Mucosa of rectum (tissue), 2 donors: ENCODE measurements at regions not wholly inside any gene's neighbourhood (a gene's known extent, or its start where the extent isn't known, plus 50 kb on each side); places are given as distances from the start of the nearest gene placed in this dataset.
"Not testable (repeated sequence)": the region's sequence is repeated elsewhere in the genome, so short reads cannot be mapped to it uniquely, and the experiment has no call there.

Experiments
- H3K27ac ChIP-seq, 2 donors: one replicate each; pipeline ENCODE4 v1.7.0; 2013; ENCODE audit warnings: inconsistent platforms in 2 of 2, low read depth in 2 of 2, low read length in 2 of 2
- H3K27me3 ChIP-seq, 2 donors: one replicate each; pipeline ENCODE4 v1.7.0; 2013; ENCODE audit warnings: low read length in 2 of 2; ENCODE audit not compliant: control insufficient read depth in 2 of 2, insufficient read depth in 2 of 2
- H3K36me3 ChIP-seq, 2 donors: one replicate each; pipeline ENCODE4 v1.7.0; 2013; ENCODE audit warnings: low read length in 2 of 2; ENCODE audit not compliant: control insufficient read depth in 2 of 2, insufficient read depth in 2 of 2
- H3K4me1 ChIP-seq, 2 donors: one replicate each; pipeline ENCODE4 v1.7.0; 2013; ENCODE audit warnings: low read length in 2 of 2, mild to moderate bottlenecking in 1 of 2; ENCODE audit not compliant: control insufficient read depth in 2 of 2, insufficient read depth in 2 of 2
- H3K4me3 ChIP-seq, 2 donors: one replicate each; pipeline ENCODE4 v1.7.0; 2013; ENCODE audit warnings: low read length in 2 of 2
- H3K9ac ChIP-seq, 2 donors: one replicate each; pipeline ENCODE4 v1.7.0; 2013; ENCODE audit warnings: low read length in 2 of 2, low read depth in 1 of 2, mild to moderate bottlenecking in 1 of 2
- H3K9me3 ChIP-seq, 2 donors: one replicate each; pipeline ENCODE4 v1.7.0; 2013; ENCODE audit warnings: low read length in 2 of 2; ENCODE audit not compliant: control insufficient read depth in 2 of 2
- donor health status: healthy.
- donor health status: Normal muscosa, but diverticular disease.

GRCh38 chr9:88897081-88897480 lies 94.2 kb upstream of the S1PR3 start:
- Histone ChIP-seq H3K9ac (no peak overlapping the region), H3K9me3 (no peaks in the 10 kb centered on the region), H3K4me1 (no peaks in the 10 kb centered on the region), H3K4me3 (no peak overlapping the region), H3K36me3 (no peaks in the 10 kb centered on the region), H3K27ac (no peak overlapping the region), H3K27me3 (peaks cover 0 to 1% of the 10 kb centered on the region in 2 donors)

- H3K27me3 ChIP-seq: peaks cover 0 to 1% of the 10 kb centered on the region in 2 donors
- H3K9ac ChIP-seq: no peak overlapping the region
- no peaks in the 10 kb centered on the region for H3K9me3 ChIP-seq
- no peaks in the 10 kb centered on the region for H3K36me3 ChIP-seq
- no peak overlapping the region for H3K27ac ChIP-seq
- no peak overlapping the region for H3K4me3 ChIP-seq
- H3K4me1 ChIP-seq: no peaks in the 10 kb centered on the region
Observed at GRCh38 chr9:88898039-88898720, 93.1 kb upstream of the S1PR3 start.

- Histone ChIP-seq H3K36me3 (no peaks in the 10 kb centered on the region), H3K9me3 (no peaks in the 10 kb centered on the region), H3K27ac (no peak overlapping the region), H3K4me3 (no peak overlapping the region), H3K4me1 (no peaks in the 10 kb centered on the region), H3K27me3 (no peaks in the 10 kb centered on the region), H3K9ac (no peak overlapping the region)
Observed at GRCh38 chr9:88905506-88905905, 85.8 kb upstream of the S1PR3 start.

GRCh38 chr9:88915916-88916315 lies 75.4 kb upstream of the S1PR3 start:
- no peaks in the 10 kb centered on the region for H3K27me3 ChIP-seq
- H3K36me3 ChIP-seq: no peaks in the 10 kb centered on the region
- peaks cover 0 to 3% of the 10 kb centered on the region in 2 donors for H3K4me1 ChIP-seq
- peaks cover 0 to 3% of the 10 kb centered on the region in 2 donors for H3K9me3 ChIP-seq
- H3K27ac ChIP-seq: no peak overlapping the region
- H3K9ac ChIP-seq: no peak overlapping the region
- no peak overlapping the region for H3K4me3 ChIP-seq

- no peak overlapping the region for H3K9ac ChIP-seq
- peaks cover 0 to 3% of the 10 kb centered on the region in 2 donors for H3K9me3 ChIP-seq
- H3K4me1 ChIP-seq: peaks cover 0 to 3% of the 10 kb centered on the region in 2 donors
- H3K27ac ChIP-seq: no peak overlapping the region
- no peaks in the 10 kb centered on the region for H3K36me3 ChIP-seq
- no peak overlapping the region for H3K4me3 ChIP-seq
- H3K27me3 ChIP-seq: no peaks in the 10 kb centered on the region
Observed at GRCh38 chr9:88916894-88917293, 74.4 kb upstream of the S1PR3 start.

GRCh38 chr9:88917375-88917774 lies 73.9 kb upstream of the S1PR3 start:
- Histone ChIP-seq H3K27ac (no peak overlapping the region), H3K36me3 (no peaks in the 10 kb centered on the region), H3K9ac (no peak overlapping the region)

GRCh38 chr9:88918537-88918936 lies 72.7 kb upstream of the S1PR3 start:
- H3K36me3 ChIP-seq, H3K9me3 ChIP-seq, H3K9ac ChIP-seq: not testable (repeated sequence)

More at GRCh38 chr9:88917375-88917774, 73.9 kb upstream of the S1PR3 start:
- Histone ChIP-seq H3K9me3 (peaks cover 0 to 3% of the 10 kb centered on the region in 2 donors), H3K4me1 (peaks cover 0 to 3% of the 10 kb centered on the region in 2 donors), H3K4me3 (no peak overlapping the region), H3K27me3 (no peaks in the 10 kb centered on the region)

GRCh38 chr9:88920645-88921044 lies 70.6 kb upstream of the S1PR3 start:
- no peak overlapping the region for H3K9ac ChIP-seq
- no peak overlapping the region for H3K4me3 ChIP-seq
- no peaks in the 10 kb centered on the region for H3K4me1 ChIP-seq
- no peak overlapping the region for H3K27ac ChIP-seq
- no peaks in the 10 kb centered on the region for H3K27me3 ChIP-seq
- H3K9me3 ChIP-seq: peaks cover 0 to 3% of the 10 kb centered on the region in 2 donors
- H3K36me3 ChIP-seq: no peaks in the 10 kb centered on the region

More at GRCh38 chr9:88918537-88918936, 72.7 kb upstream of the S1PR3 start:
- not testable (repeated sequence) for H3K4me1 ChIP-seq, H3K27me3 ChIP-seq, H3K4me3 ChIP-seq, H3K27ac ChIP-seq

- H3K27me3 ChIP-seq: no peaks in the 10 kb centered on the region
- H3K4me3 ChIP-seq: no peak overlapping the region
- no peak overlapping the region for H3K9ac ChIP-seq
- no peaks in the 10 kb centered on the region for H3K36me3 ChIP-seq
- H3K4me1 ChIP-seq: no peaks in the 10 kb centered on the region
- no peak overlapping the region for H3K27ac ChIP-seq
- peaks cover 0 to 3% of the 10 kb centered on the region in 2 donors for H3K9me3 ChIP-seq
Observed at GRCh38 chr9:88922091-88922490, 69.2 kb upstream of the S1PR3 start.

- Histone ChIP-seq H3K9me3 (peaks cover 0 to 3% of the 10 kb centered on the region in 2 donors), H3K27ac (no peak overlapping the region), H3K9ac (no peak overlapping the region), H3K4me3 (no peak overlapping the region), H3K27me3 (no peaks in the 10 kb centered on the region), H3K36me3 (no peaks in the 10 kb centered on the region), H3K4me1 (no peaks in the 10 kb centered on the region)
Observed at GRCh38 chr9:88923092-88923491, 68.2 kb upstream of the S1PR3 start.
